Skin of body (tissue), 1 donor: ENCODE measurements at regions not wholly inside any gene's neighbourhood (a gene's known extent, or its start where the extent isn't known, plus 50 kb on each side); places are given as distances from the start of the nearest gene placed in this dataset.

Source experiments
- DNase-seq: peaks from one replicate; lab custom pipeline; 2025; lab: John Stamatoyannopoulos, UW

DNA sequence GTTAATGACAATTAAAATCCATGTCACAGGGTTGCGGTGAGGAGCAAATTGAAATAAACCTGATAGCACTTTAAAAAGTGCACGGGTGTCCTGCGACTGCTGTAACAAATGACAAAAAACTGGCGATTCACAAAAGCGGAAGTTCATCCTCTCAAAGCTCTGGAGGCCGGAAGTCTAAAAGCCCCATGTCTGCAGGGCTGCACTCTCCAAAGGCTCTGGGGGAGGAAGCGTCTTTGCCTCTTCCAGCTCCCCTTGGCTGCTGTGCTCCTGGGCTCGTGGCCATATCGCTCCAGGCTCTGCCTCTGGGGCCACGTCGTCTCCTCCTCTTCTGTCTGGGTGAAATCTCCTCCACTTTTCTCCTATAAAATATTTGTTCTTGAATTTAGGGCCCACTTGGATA, 273.9 kb upstream of the IRX2 start:
- no peak for DNase-seq

DNA sequence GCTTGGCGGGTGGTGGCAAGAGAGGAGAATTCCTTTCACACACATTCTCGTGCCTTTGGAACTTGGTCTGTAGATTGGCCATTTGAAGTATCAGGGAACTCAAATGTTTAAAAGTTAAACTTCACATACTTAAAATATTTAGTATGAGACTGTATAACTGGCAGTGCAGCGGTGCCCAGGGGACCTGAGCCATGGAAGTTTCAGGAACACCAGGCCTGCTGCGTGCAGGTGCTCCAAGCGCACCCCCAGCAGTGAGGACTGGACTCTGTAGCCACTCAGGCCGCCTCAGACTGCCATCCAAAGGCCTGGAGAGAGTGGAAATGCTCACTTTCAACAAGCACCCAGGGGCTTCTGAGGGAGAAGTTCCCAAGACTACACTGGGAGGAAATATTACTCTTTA, 273.5 kb upstream of the IRX2 start:
- DNase-seq = no peak

- DNase-seq = no peak
Observed at GRCh38 chr5:3024554-3024953, 273.1 kb upstream of the IRX2 start.

DNA sequence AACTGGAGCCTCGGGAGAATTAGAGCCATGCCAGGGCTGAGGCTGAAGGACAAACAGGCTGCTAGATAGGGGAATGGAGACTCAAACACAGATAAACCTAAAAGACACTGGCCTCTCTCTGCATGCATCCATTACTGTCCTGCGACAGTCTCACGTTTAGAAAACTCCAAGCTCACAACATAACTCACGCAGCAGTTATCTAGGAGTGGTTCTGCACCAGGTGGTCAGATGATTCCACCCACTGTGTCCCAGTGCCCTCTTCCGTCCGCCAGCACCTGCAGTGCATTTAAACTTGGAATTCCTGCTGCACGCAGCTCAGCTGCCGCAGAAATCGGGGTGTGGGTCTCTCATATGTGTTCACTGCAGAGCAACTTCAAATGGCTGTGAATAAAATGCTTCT, 272.6 kb upstream of the IRX2 start:
- no peak for DNase-seq

DNA sequence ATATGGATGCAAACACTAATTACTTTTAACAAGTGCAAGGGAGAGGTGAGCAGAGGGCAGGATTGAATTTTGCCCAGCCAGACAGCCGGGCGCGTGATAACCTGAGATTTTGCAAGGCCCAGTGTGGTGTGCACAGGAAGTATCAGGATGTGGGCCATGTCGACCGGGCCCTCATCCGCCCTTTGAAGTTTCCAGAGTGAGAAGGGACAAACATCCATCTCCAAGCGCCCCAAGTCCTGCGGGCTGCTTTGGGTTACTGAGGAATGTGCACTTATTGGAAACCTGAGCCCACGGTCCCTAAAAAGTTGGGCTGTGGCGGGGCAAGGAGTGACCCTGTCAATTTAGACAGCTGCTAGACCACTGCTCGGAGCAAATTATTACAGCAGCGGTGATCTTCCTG, 272.2 kb upstream of the IRX2 start:
- DNase-seq = no peak

GRCh38 chr5:3022665-3023064, 271.2 kb upstream of the IRX2 start:
- DNase-seq = no peak

- no peak for DNase-seq
Observed at GRCh38 chr5:3020426-3020825, 268.9 kb upstream of the IRX2 start.

DNA sequence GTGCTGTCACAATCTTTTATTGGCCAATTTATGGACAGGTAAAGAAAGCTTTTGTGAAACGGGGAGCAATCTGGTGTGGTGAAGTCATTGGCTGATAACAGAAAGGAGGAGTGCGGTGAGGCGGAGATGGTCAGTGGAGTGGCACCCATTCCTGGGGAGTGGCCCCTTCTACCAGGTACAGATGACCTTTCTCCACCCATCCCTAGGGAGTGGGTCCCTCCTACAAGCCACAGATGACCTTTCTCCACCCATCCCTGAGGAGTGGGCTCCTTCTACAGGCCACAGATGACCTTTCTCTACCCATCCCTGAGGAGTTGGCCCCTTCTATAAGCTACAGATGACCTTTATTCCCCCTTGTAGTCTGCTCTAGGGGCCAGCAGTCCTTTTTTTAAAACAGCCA, 267.6 kb upstream of the IRX2 start:
- no peak for DNase-seq

- DNase-seq = no peak
Observed at GRCh38 chr5:3011764-3012017, 260.2 kb upstream of the IRX2 start.

GRCh38 chr5:3010953-3011763, 259.7 kb upstream of the IRX2 start:
- DNase-seq = no peak

DNA sequence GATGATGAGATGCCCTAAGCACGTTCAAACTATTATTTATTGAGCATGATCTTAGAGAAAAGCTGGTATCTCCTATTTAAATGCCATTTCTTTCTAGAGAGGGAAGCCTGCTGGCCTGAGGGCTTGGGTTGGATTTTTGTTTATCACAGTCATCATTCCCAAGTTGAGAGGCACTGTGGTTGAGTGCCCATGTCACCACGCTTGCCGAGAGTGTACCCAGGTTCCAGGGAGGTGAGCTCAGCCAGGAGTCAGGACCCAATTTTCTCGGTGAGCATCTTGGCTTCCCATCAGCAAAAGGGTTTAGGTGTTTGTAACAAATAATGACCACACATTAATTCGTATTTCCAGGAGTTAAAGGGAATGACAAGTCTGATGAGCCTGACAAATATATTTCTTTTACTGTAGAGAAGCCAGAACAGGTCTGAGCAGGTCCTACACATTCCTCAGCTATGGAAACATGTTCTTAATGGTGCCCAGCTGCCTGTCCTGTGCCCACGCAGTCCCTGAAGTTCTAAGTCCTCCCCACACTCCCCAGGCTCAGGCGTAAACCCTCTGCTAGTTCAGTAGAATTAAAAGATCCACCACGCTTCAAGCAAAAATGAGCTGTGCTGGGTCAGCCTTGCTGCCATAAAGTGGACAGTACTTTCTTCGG, 258.9 kb upstream of the IRX2 start:
- DNase-seq = no peak

GRCh38 chr5:3009605-3010004, 258.1 kb upstream of the IRX2 start:
- no peak for DNase-seq

DNA sequence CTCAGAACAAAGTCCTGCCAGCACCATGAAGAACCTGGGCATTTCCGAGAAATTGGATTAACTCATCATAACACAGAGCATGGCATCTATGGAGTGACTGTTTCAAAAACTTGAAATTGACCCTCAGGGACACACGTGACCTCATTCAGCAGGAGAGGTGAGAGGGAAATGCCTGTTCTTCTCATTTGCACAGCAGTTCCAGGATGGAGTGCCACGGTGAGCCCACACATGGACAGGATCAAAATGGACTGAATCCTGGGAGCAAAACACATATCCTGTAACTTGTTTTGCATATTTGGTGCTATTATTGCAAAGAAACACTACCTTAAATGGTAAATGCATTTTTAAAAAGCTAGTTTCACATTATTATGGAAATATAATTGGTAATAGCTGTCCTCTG, 256.1 kb upstream of the IRX2 start:
- DNase-seq = no peak

GRCh38 chr5:3006961-3007551, 255.6 kb upstream of the IRX2 start:
- DNase-seq = no peak

GRCh38 chr5:3006526-3006925, 255.0 kb upstream of the IRX2 start:
- DNase-seq = no peak

DNA sequence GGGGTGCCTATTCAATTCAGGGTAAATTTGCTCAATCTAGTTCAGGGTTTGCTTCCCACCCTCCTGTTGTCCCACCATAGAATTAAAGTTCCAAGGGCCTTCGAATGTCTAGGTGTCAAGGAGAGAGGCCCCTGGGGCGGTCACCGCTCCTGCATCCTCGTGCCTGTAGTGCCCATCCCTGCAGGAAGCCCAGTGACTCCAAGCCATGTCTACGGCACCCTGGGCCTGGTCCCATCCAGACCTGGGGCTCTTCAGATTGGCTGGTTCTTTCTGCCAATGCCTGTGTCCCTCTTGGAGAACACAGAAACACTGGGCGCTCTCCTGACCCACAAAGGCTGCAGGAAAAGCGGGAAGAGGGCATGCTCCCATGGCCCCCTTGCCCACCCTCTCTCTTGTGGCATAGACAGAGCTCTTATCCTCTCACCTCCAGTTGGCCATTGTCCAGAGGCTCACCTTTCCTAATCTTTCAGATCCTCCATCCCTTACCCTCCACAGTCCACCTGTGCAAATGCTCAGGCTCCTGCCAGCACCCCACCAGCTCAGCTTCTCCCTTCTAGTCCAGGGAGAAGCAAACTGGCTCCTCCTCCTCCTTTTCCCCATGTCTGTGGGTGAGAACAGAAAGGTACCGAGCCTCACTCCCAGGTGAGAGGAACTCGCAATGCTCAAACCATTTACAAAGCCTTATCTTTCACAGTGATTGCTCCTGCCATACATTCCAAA, 253.0 kb upstream of the IRX2 start:
- DNase-seq = no peak

- no peak for DNase-seq
Observed at GRCh38 chr5:3002230-3002629, 250.8 kb upstream of the IRX2 start.

DNA sequence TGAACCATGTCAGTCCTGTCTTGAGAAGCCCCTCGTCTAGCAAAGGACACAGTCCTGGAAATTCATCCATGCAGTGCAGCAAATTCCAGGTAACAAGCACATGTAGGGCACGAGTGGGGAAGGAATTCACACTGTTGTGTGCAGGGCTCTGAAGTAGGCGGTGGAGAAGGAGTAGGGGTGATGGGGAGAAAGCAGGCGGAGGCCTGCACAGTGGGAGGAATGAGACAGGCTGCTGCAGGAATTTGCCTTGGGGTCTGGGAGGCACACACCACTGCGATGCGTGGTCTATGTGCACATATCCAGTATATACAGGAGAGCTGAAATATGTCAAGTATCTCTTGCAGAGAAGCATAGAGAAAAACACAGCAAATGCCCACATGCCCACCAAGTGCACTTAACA, 249.2 kb upstream of the IRX2 start:
- no peak for DNase-seq

- no peak for DNase-seq
Observed at GRCh38 chr5:2999926-3000325, 248.4 kb upstream of the IRX2 start.

GRCh38 chr5:2998106-2998505, 246.6 kb upstream of the IRX2 start:
- DNase-seq = no peak

DNA sequence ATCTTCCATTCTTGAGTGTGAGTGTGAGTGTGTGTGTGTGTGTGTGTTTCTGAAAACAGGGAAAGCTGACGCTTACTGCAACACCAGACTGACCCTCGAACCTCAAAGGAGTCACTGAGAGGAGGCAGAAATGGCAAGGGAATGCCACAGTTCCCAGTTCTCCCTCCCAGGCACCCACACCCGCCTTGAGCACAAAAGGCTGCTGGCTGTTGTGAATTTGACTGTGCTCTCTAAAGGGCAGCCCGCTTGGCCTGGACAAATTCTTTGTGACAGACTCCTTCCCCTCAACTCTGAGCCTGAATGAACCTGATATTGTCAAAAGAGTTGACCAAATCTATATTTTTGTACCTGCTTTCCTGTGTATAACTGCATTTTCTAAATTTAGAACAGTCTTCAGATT, 245.7 kb upstream of the IRX2 start:
- no peak for DNase-seq

- no peak for DNase-seq
Observed at GRCh38 chr5:2996687-2997086, 245.2 kb upstream of the IRX2 start.

DNA sequence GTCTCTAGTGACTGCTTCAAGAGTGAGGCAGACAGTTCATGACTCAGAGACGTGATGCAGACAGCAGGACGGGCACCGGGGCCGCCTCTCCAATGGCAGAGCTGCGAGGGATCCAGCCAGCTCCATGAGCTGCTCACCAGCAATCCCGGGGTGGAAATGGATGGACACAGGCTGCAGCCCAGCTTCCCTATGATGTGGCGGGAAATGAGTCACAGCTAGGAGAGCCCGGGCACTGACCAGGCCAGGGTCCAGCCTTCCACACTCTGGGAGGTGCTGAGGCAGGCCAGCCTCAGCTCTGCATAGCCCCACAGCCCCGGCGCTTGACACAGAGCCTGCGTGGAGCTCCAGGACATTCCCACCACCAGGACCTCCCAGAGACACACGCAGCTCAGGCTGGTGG, 244.8 kb upstream of the IRX2 start:
- DNase-seq = no peak
